GM23248 (cell line): ENCODE measurements at regions not wholly inside any gene's neighbourhood (a gene's known extent, or its start where the extent isn't known, plus 50 kb on each side); places are given as distances from the start of the nearest gene placed in this dataset.

ENCODE experiments used
- EZH2 ChIP-seq: fragments of 200-600 bp; sonication (generic); IDR thresholded peaks from 2 replicates; pipeline ENCODE4 v1.6.1; 2018; ENCODE audit warnings: antibody characterized with exemption, mild to moderate bottlenecking; ENCODE audit not compliant: insufficient read depth, poor library complexity, severe bottlenecking
- EZH2phosphoT487 ChIP-seq: fragments of 200-600 bp; sonication (generic); IDR thresholded peaks from 2 replicates; pipeline ENCODE4 v1.6.1; 2018; ENCODE audit warnings: antibody characterized with exemption, moderate library complexity, mild to moderate bottlenecking, low read depth; ENCODE audit not compliant: insufficient read depth

- TF ChIP-seq EZH2 (no peak), EZH2phosphoT487 (no peak)
Measured at GRCh38 chr4:177696438-177696966, 254.3 kb upstream of the AGA start.
